C4-2B (cell line): ENCODE measurements at regions not wholly inside any gene's neighbourhood (a gene's known extent, or its start where the extent isn't known, plus 50 kb on each side); places are given as distances from the start of the nearest gene placed in this dataset.

Experiments
- CTCF ChIP-seq: fragments of 450-650 bp; conservative IDR thresholded peaks from 2 replicates; pipeline ENCODE4 v1.5.1; 2017; ENCODE audit warnings: mild to moderate bottlenecking
- ZFX ChIP-seq: fragments of 450-650 bp; IDR thresholded peaks from 2 replicates; pipeline ENCODE4 v1.6.1; 2017

GRCh38 chr5:168001318-168001717 is 290.1 kb upstream of the WWC1 start:
- TF ChIP-seq CTCF = no peak
- TF ChIP-seq ZFX = no peak
